ENCODE measurements at regions not wholly inside any gene's neighbourhood (a gene's known extent, or its start where the extent isn't known, plus 50 kb on each side); places are given as distances from the start of the nearest gene placed in this dataset.

GRCh38 chr12:29844667-29845066, 60.9 kb upstream of the TMTC1 start:
- no peak for DNase-seq

DNA sequence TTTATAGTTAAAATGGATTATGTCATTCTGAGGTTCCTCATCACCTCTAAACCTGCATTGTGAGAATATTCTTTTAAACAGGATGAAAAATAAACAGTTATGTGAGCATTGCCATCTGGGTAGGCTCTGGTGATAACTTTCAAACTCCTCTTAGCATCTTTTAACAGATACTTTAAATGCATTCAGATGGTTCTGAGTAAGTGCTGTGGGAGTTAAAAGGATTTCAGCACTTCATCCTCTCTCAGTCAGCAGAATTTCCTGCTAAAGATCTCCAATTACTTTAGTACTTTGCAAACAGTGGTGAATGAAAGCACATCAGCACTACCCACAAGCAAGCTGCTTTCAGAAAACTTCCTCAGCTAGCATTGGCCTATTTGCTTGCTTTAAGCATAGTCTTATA, 59.3 kb upstream of the TMTC1 start:
- DNase-seq = no peak

DNA sequence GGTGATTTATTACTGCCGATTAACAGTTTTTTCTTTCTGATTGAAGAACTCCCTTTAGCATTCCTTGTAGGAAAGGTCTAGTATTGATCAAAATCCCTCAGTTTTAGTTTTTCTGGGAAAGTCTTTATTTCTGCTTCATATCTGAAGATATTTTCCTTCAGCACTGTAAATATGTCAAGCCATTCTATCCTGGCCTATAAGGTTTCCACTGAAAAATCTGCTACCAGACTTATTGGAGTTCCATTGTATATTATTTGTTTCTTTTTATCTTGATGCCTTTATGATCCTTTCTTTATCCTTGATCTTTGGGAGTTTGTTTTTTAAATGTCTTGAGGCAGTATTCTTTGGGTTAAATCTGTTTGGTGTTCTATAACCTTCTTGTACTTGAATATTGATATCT, 55.0 kb upstream of the TMTC1 start:
- DNase-seq = no peak

Measured in inflammatory macrophage treated with lipopolysaccharide for 1 hour (primary cell).